H1 (cell line): ENCODE measurements at regions not wholly inside any gene's neighbourhood (a gene's known extent, or its start where the extent isn't known, plus 50 kb on each side); places are given as distances from the start of the nearest gene placed in this dataset.
A peak's percentile ranks its signal among the peaks of the same experiment; 100 is the strongest.

Experiments used
- CTCF ChIA-PET: fragments of 300-600 bp; sonication (Branson Sonifier 250); formaldehyde crosslinking; loops from one replicate; lab custom pipeline; 2021; ENCODE audit not compliant: partially characterized antibody; lab: Charles Lee
- POLR2A ChIA-PET: fragments of 300-600 bp; sonication (Branson Sonifier 250); formaldehyde crosslinking; loops from one replicate; lab custom pipeline; 2021; ENCODE audit warnings: inconsistent platforms; ENCODE audit not compliant: partially characterized antibody; lab: Charles Lee
- DNase-seq, 2 experiments: peaks; one replicate each; pipeline versions ENCODE4 v3.0.0 to v3.0.0-alpha.2; 2010 to 2022; ENCODE audit warnings: low spot score in 2 of 2, low read depth in 1 of 2, mixed read lengths in 1 of 2
- FAIRE-seq: peaks from 2 replicates; lab custom pipeline; 2011; peaks lifted over from hg19 to GRCh38; lab: Jason Lieb, UNC
- H2AFZ ChIP-seq: 2 replicates; pipeline ENCODE4 v1.8.1; 2012; ENCODE audit warnings: low read length, inconsistent platforms
- H2AK5ac ChIP-seq: 2 replicates; pipeline ENCODE4 v1.6.1; 2013; ENCODE audit warnings: low read depth, low read length
- H2BK120ac ChIP-seq: replicated peaks from 2 replicates; pipeline ENCODE3; 2013; ENCODE audit warnings: low read depth, low read length, inconsistent platforms
- H2BK12ac ChIP-seq: 2 replicates; pipeline ENCODE4 v1.6.1; 2013; ENCODE audit warnings: low read depth, low read length
- H2BK15ac ChIP-seq: 2 replicates; pipeline ENCODE4 v1.6.1; 2013; ENCODE audit warnings: low read length
- H2BK20ac ChIP-seq: 2 replicates; pipeline ENCODE4 v1.6.1; 2013; ENCODE audit warnings: low read length
- H2BK5ac ChIP-seq: 2 replicates; pipeline ENCODE4 v1.6.1; 2013; ENCODE audit warnings: low read depth, low read length
- H3K14ac ChIP-seq: 2 replicates; pipeline ENCODE4 v1.6.1; 2013; ENCODE audit warnings: inconsistent platforms; ENCODE audit not compliant: insufficient read length
- H3K18ac ChIP-seq: 2 replicates; pipeline ENCODE4 v1.6.1; 2013; ENCODE audit warnings: low read length; ENCODE audit errors: extremely low read depth
- H3K23ac ChIP-seq: 2 replicates; pipeline ENCODE4 v1.6.1; 2013; ENCODE audit warnings: inconsistent platforms; ENCODE audit not compliant: insufficient read length
- H3K23me2 ChIP-seq: 2 replicates; pipeline ENCODE4 v1.6.1; 2013; ENCODE audit warnings: low read depth, low read length
- H3K27ac ChIP-seq: 2 replicates; pipeline ENCODE4 v1.6.1; 2011; ENCODE audit warnings: low read depth, low read length, inconsistent platforms
- H3K27me3 ChIP-seq, 4 experiments: replicated peaks in 1 of 4; 1 replicate in 1 of 4; 2 replicates in 3 of 4; pipeline versions ENCODE4 v1.6.1 to v1.8.1; 2011 to 2013; ENCODE audit warnings: low read length in 3 of 4, mild to moderate bottlenecking in 3 of 4, inconsistent platforms in 2 of 4, mixed read lengths in 2 of 4, moderate library complexity in 1 of 4; ENCODE audit not compliant: control insufficient read depth in 3 of 4, insufficient read depth in 3 of 4; ENCODE audit errors: extremely low read depth in 1 of 4
- H3K36me3 ChIP-seq, 4 experiments: 2 replicates each; pipeline versions ENCODE4 v1.6.1 to v1.8.1; 2011 to 2013; ENCODE audit warnings: mild to moderate bottlenecking in 4 of 4, low read length in 3 of 4, moderate library complexity in 2 of 4, control low read depth in 1 of 4, inconsistent platforms in 1 of 4; ENCODE audit not compliant: insufficient read depth in 4 of 4, control insufficient read depth in 2 of 4
- H3K4ac ChIP-seq: replicated peaks from 2 replicates; pipeline ENCODE3; 2013; ENCODE audit warnings: low read length, low read depth, mixed read lengths, inconsistent platforms; ENCODE audit not compliant: insufficient read length
- H3K4me1 ChIP-seq, 4 experiments: replicated peaks in 1 of 4; 1 replicate in 1 of 4; 2 replicates in 3 of 4; pipeline versions ENCODE4 v1.6.1 to v1.8.1; 2011 to 2013; ENCODE audit warnings: low read length in 3 of 4, inconsistent platforms in 2 of 4, mixed read lengths in 1 of 4; ENCODE audit not compliant: insufficient read depth in 4 of 4, control insufficient read depth in 3 of 4
- H3K4me2 ChIP-seq, 2 experiments: 2 replicates each; pipeline versions ENCODE4 v1.6.1 to v1.8.1; 2011 to 2013; ENCODE audit warnings: low read depth in 2 of 2, low read length in 2 of 2, control low read depth in 1 of 2, inconsistent platforms in 1 of 2, mild to moderate bottlenecking in 1 of 2; ENCODE audit not compliant: insufficient read depth in 1 of 2
- H3K4me3 ChIP-seq, 4 experiments: fragments of 200-600, 300-600 bp in 1 of 4; sonication (generic), shearing (Covaris generic), sonication (Bioruptor Twin) in 1 of 4; 2 replicates each; pipeline versions ENCODE4 v1.5.1 to v1.8.1; 2011 to 2016; ENCODE audit warnings: low read length in 4 of 4, low read depth in 3 of 4, control low read depth in 2 of 4, inconsistent platforms in 2 of 4, mild to moderate bottlenecking in 2 of 4, mixed read lengths in 1 of 4, moderate library complexity in 1 of 4; ENCODE audit not compliant: insufficient read depth in 2 of 4; ENCODE audit errors: extremely low read depth in 1 of 4
- H3K56ac ChIP-seq: replicated peaks from 2 replicates; pipeline ENCODE3; 2013; ENCODE audit warnings: low read depth, mild to moderate bottlenecking, mixed read lengths, low read length, inconsistent platforms; ENCODE audit not compliant: insufficient read length
- H3K79me1 ChIP-seq: 2 replicates; pipeline ENCODE4 v1.6.1; 2013; ENCODE audit warnings: low read depth, low read length, control low read depth
- H3K79me2 ChIP-seq, 2 experiments: 2 replicates each; pipeline versions ENCODE4 v1.6.1 to v1.8.1; 2012 to 2013; ENCODE audit warnings: low read length in 2 of 2, mild to moderate bottlenecking in 2 of 2, inconsistent platforms in 1 of 2; ENCODE audit not compliant: insufficient read depth in 2 of 2, control insufficient read depth in 1 of 2
- H3K9ac ChIP-seq, 4 experiments: replicated peaks in 1 of 4; 1 replicate in 1 of 4; 2 replicates in 3 of 4; pipeline versions ENCODE4 v1.6.1 to v1.8.1; 2011 to 2013; ENCODE audit warnings: low read depth in 3 of 4, low read length in 3 of 4, control low read depth in 2 of 4, mild to moderate bottlenecking in 2 of 4, moderate library complexity in 2 of 4, inconsistent platforms in 1 of 4; ENCODE audit errors: extremely low read depth in 1 of 4
- H3K9me3 ChIP-seq, 2 experiments: 2 replicates each; pipeline versions ENCODE4 v1.6.1 to v1.8.1; 2012 to 2013; ENCODE audit warnings: mild to moderate bottlenecking in 2 of 2, moderate library complexity in 2 of 2, control low read depth in 1 of 2, inconsistent platforms in 1 of 2, low read depth in 1 of 2, low read length in 1 of 2, mixed read lengths in 1 of 2; ENCODE audit not compliant: insufficient read depth in 2 of 2
- H4K20me1 ChIP-seq, 2 experiments: replicated peaks in 1 of 2; 2 replicates each; pipeline versions ENCODE3 to v1.8.1; 2011 to 2013; ENCODE audit warnings: inconsistent platforms in 2 of 2, low read length in 2 of 2, mild to moderate bottlenecking in 1 of 2; ENCODE audit not compliant: insufficient read depth in 2 of 2, control insufficient read depth in 1 of 2
- H4K5ac ChIP-seq: 2 replicates; pipeline ENCODE4 v1.6.1; 2013; ENCODE audit warnings: low read length, low read depth, mixed read lengths, inconsistent platforms; ENCODE audit not compliant: insufficient read length
- H4K8ac ChIP-seq: 2 replicates; pipeline ENCODE4 v1.8.0; 2013; ENCODE audit warnings: mild to moderate bottlenecking, moderate library complexity, low read length, inconsistent platforms; ENCODE audit not compliant: insufficient read depth; ENCODE audit errors: extremely low read depth
- H4K91ac ChIP-seq: replicated peaks from 2 replicates; pipeline ENCODE3; 2013; ENCODE audit warnings: low read length, mixed read lengths, inconsistent platforms; ENCODE audit not compliant: insufficient read length
- ASH2L ChIP-seq: fragments of 200-600, 300-600 bp; sonication (generic); IDR thresholded peaks from one replicate; pipeline ENCODE4 v1.7.1; 2017; ENCODE audit warnings: low read length
- CBX8 ChIP-seq: fragments of 300-800, 300-1000 bp; sonication (generic); IDR thresholded peaks from 2 replicates; pipeline ENCODE4 v1.7.1; 2016; ENCODE audit warnings: low read depth, low read length, borderline replicate concordance
- CHD1 ChIP-seq: IDR thresholded peaks from 2 replicates; pipeline ENCODE4 v1.6.1; 2012; ENCODE audit warnings: low read depth, low read length, improper control_type of control experiment
- EZH2 ChIP-seq: fragments of 200-600 bp; sonication (generic); IDR thresholded peaks from 2 replicates; pipeline ENCODE4 v1.7.1; 2012; ENCODE audit warnings: low read depth, mild to moderate bottlenecking, moderate library complexity, low read length, inconsistent platforms; ENCODE audit not compliant: severe bottlenecking
- JUND ChIP-seq: IDR thresholded peaks from 2 replicates; pipeline ENCODE4 v1.6.1; 2011; ENCODE audit warnings: mild to moderate bottlenecking, improper control_type of control experiment, low read length
- NANOG ChIP-seq: IDR thresholded peaks from 2 replicates; pipeline ENCODE4 v1.6.1; 2011; ENCODE audit warnings: low read length, low read depth, mild to moderate bottlenecking, inconsistent platforms; ENCODE audit not compliant: insufficient read depth, poor library complexity, severe bottlenecking
- NRF1 ChIP-seq: IDR thresholded peaks from 2 replicates; pipeline ENCODE4 v1.6.1; 2011; ENCODE audit warnings: mild to moderate bottlenecking, low read depth, low read length, improper control_type of control experiment
- RXRA ChIP-seq: IDR thresholded peaks from 2 replicates; pipeline ENCODE4 v1.6.1; 2011; ENCODE audit warnings: low read depth, mild to moderate bottlenecking, low read length, moderate library complexity; ENCODE audit not compliant: insufficient read depth
- SIRT6 ChIP-seq: IDR thresholded peaks from one replicate; pipeline ENCODE4 v1.7.1; 2012; ENCODE audit warnings: low read length, inconsistent platforms
- SIX5 ChIP-seq: IDR thresholded peaks from 2 replicates; pipeline ENCODE4 v1.6.1; 2011; ENCODE audit warnings: mild to moderate bottlenecking, low read depth, low read length
- TBP ChIP-seq: IDR thresholded peaks from 2 replicates; pipeline ENCODE4 v1.6.1; 2011; ENCODE audit warnings: low read depth, low read length, improper control_type of control experiment
- TEAD4 ChIP-seq: IDR thresholded peaks from 2 replicates; pipeline ENCODE4 v1.6.1; 2012; ENCODE audit warnings: low read depth, low read length, inconsistent platforms, mixed read lengths
- YY1 ChIP-seq: IDR thresholded peaks from 2 replicates; pipeline ENCODE4 v1.6.1; 2011; ENCODE audit warnings: low read depth, mild to moderate bottlenecking, low read length
- WGBS, 2 experiments: shearing (Covaris generic) in 1 of 2; methylation state at CpG; one replicate each; pipeline versions ENCODE4 v1.1.6 to v1.1.7; 2013 to 2015; ENCODE audit warnings: low lambda C conversion rate in 2 of 2, mixed read lengths in 2 of 2, inconsistent platforms in 1 of 2, low coverage in 1 of 2, missing lambda C conversion rate in 1 of 2; ENCODE audit not compliant: insufficient replicate concordance in 2 of 2, insufficient coverage in 1 of 2, insufficient read length in 1 of 2; ENCODE audit errors: extremely low coverage in 1 of 2, missing lambda C conversion rate in 1 of 2; 5-methylcytosine and 5-hydroxymethylcytosine counted together
- TF ChIP-seq, protein P1 (sequence below), 3 experiments: IDR thresholded peaks; 1 replicate in 2 of 3; 2 replicates in 1 of 3; pipeline versions ENCODE4 v1.5.1 to v1.6.1; 2011; ENCODE audit warnings: low read length in 3 of 3, mild to moderate bottlenecking in 3 of 3, inconsistent platforms in 2 of 3, low read depth in 1 of 3, moderate library complexity in 1 of 3; ENCODE audit not compliant: insufficient read depth in 1 of 3; ENCODE audit errors: control extremely low read depth in 1 of 3

DNA sequence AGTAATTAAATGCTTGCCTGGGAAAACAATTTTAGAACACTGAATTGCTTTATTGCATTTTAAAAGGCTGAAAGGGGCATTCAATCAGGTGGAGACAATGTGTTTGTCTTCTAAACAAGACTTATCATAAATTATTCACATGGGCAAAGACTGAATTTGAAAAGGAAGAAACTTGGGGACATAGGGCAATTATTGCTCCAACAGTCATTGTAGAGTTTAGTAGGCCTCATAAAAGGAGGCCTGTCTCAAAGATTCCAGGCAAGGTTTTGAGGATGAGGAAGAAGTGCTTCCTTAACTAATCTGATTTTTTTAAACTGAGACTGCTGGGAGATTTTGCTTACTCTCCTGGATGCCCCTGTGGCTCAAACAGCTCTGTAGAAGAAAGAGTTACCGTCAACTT, 174.4 kb upstream of the RPS6KA3 start:
- H2BK20ac ChIP-seq, result no peak overlapping the region
- no peak overlapping the region for H3K27ac ChIP-seq
- no peak overlapping the region for H2BK120ac ChIP-seq
- no peak overlapping the region for H2BK15ac ChIP-seq
- H4K8ac ChIP-seq, result no peak overlapping the region
- H3K4me2 ChIP-seq, result no peak overlapping the region
- no peak overlapping the region for H3K56ac ChIP-seq
- ChIA-PET POLR2A (no interaction called here), CTCF (no interaction called here)
- H3K23me2 ChIP-seq, result no peaks in the 10 kb centered on the region
- H2AFZ ChIP-seq, result no peak overlapping the region
- no peaks in the 10 kb centered on the region for H3K9me3 ChIP-seq
- H3K4me3 ChIP-seq, result no peak overlapping the region
- DNase-seq (no peak), FAIRE-seq (peak; percentile 36)
- 78% methylated on average over 1 of the region's 1 CpG; no CpG with 5 or more reads in 1 of the 2 experiments for WGBS, 2 experiments
- no peak overlapping the region for H3K14ac ChIP-seq
- no peaks in the 10 kb centered on the region for H4K20me1 ChIP-seq
- peaks cover 0 to 3% (median 0%) of the 10 kb centered on the region in 4 experiments; a peak in 1 of 7 replicates for H3K4me1 ChIP-seq
- no peaks in the 10 kb centered on the region for H3K27me3 ChIP-seq
- no peaks in the 10 kb centered on the region for H3K79me1 ChIP-seq
- no peaks in the 10 kb centered on the region for H3K36me3 ChIP-seq
- H3K4ac ChIP-seq, result no peak overlapping the region
- H3K18ac ChIP-seq, result no peak overlapping the region
- H2BK12ac ChIP-seq, result no peak overlapping the region
- H4K5ac ChIP-seq, result no peak overlapping the region
- H3K9ac ChIP-seq, result no peak overlapping the region
- H2AK5ac ChIP-seq, result no peak overlapping the region
- no peak overlapping the region for H4K91ac ChIP-seq
- H3K79me2 ChIP-seq, result no peaks in the 10 kb centered on the region
- no peak overlapping the region for H3K23ac ChIP-seq
- H2BK5ac ChIP-seq, result no peak overlapping the region
- TF ChIP-seq YY1 (no peak), CBX8 (no peak), SIRT6 (no peak), TBP (no peak), RXRA (no peak), ASH2L (no peak), JUND (no peak), NANOG (no peak), NRF1 (no peak), CHD1 (no peak), EZH2 (no peak), TEAD4 (no peak), SIX5 (no peak)
- TF ChIP-seq, protein P1, sequence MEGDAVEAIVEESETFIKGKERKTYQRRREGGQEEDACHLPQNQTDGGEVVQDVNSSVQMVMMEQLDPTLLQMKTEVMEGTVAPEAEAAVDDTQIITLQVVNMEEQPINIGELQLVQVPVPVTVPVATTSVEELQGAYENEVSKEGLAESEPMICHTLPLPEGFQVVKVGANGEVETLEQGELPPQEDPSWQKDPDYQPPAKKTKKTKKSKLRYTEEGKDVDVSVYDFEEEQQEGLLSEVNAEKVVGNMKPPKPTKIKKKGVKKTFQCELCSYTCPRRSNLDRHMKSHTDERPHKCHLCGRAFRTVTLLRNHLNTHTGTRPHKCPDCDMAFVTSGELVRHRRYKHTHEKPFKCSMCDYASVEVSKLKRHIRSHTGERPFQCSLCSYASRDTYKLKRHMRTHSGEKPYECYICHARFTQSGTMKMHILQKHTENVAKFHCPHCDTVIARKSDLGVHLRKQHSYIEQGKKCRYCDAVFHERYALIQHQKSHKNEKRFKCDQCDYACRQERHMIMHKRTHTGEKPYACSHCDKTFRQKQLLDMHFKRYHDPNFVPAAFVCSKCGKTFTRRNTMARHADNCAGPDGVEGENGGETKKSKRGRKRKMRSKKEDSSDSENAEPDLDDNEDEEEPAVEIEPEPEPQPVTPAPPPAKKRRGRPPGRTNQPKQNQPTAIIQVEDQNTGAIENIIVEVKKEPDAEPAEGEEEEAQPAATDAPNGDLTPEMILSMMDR (IDR thresholded peaks at IDR 0.05; ENCODE audit: control extremely low read depth in 1 of 3, insufficient read depth in 1 of 3, low read depth in 1 of 3, low read length in 3 of 3), result no peak
